ENCODE measurements at regions not wholly inside any gene's neighbourhood (a gene's known extent, or its start where the extent isn't known, plus 50 kb on each side); places are given as distances from the start of the nearest gene placed in this dataset.

DNA sequence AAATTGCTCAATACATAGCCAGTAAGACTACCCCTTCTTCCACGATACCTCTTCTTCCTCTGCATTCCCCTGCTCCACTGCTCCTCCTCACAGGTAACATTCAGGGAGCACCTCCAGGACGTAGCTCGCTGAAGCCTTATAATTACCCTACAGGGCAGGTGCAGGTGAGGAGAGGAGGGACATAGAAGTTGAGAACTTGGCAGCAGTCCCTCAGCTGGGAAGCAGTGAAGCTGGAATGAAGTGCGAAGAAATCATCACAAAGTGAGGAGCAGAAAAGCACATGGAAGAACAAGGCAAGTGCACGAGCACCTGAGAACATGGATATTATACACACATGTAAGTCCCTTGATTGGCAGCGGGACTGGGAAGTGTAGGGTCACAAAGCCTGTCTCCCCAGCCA lies 118.2 kb downstream of the HSD17B3 start:
- no peak for DNase-seq

DNA sequence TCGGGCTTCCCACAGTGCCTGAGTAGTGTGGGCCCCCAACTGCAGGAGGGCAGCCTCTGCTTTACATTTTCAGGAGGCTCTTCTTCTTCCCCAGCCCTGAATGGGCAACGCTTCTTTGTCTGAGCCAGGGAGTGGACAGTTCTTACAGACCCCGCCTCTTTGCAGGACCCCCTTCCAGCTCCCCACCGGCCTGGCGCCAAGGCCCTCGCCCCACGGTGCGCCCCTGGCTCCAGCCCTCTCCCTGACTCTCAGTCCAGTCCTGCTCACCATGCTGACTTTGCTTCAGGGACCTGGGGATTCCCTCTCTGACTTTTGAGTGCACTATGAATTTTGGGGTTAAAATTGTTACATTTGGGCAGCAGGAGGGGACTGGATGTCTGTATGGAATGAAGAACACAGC lies 123.8 kb downstream of the HSD17B3 start:
- no peak for DNase-seq

DNA sequence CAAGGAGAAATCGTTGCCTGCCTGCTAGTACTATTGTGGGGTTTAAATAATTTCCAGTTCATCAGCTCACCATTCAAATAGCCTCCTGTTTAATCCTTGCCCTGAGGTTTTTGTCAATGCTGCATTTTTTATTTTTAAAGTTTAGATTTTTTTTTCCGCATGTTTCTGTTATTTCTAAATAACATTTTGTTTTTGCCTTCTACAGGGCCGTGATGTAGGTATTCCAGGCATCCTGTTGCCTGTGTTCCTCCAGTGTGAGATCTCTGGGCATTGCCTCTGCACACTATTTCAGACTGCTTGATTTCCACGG lies 124.3 kb downstream of the HSD17B3 start:
- no peak for DNase-seq

DNA sequence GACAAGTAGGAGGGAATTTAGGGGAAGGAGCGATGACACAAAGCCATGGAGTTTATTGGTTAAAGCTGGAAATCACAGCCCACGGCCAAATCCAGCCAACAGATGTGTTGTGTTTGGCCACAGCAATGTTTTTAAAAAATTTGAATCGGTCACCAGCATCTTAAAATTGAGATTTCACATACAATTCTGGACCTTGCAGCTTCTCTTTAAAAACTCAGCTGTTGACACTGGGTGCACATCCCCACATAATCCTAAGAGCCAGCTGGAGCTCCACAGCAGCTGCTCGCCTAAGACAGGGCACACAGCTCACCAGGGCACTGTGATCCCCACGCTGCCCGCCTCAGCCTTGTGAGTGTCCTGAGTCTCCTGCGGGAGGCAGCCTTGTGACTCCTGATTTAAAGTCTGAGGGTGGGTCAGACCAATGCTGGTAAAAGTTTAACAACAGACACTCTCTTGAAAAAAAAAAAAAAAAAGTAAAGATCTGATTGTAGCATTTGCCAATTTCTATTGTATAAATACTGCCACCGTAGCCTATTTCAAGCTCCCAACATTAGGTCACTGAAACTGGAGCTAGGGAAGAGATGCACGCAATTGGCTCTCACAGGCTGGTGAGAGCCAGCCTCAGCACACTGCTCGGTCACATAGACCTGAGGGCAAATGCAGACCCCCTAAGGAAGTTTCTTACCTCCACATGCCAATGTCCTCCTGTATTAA lies 124.8 kb downstream of the HSD17B3 start:
- DNase-seq, result no peak

DNA sequence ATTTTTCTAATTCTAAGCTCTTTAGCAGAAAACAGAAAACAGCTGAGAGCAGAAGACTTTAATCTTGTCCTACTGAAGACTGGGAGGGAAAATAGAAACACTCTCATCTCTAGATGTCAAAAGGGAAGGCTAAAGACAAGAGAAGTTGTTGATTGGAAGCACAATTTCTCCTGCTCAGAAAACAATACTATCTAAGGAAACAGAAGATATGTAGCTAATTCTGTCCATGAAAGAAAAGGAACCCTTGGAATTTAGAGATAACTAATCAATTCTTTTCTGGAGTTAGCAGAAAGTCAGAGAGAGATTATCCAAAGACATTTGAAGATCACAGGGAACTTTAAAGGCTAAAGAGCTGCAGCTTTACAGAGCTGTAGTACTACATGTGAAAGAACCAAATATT lies 126.2 kb downstream of the HSD17B3 start:
- no peak for DNase-seq

DNA sequence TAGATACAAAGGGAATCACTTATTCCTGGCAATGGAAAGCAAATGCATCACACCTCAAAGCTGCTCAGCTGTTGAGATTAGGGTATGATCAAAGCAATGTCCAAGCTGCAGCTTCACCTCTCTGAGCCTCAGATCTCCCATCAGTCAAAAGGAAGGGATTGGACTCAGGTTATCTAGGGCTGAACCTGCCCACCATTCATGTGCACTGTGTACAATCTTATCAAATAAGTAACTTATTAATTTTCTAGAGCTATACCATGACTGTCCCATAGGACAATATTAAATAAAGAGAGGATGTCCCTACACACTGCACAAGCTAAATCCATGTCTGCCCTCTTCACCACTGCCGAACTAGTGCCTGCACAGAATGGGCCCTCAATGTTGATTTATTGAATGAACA lies 127.0 kb downstream of the HSD17B3 start:
- no peak for DNase-seq

DNA sequence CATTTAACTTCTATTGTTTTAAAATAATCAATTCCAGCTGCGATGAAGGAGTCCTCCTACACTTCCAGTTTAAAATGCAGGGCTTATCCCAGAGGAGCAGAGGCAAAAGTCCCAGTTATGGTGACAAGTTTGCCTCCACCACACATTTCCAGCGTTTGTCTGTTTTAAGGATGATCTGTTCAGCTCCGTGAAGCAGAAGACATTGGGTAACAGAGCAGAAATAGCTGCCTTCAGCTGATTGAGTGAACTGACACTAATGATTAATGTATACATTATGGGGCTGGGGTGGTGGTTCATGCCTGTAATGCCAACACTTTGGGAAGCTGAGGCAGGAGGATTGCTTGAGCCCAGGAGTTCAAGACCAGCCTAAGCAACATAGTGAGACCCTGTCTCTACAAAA lies 127.6 kb downstream of the HSD17B3 start:
- no peak for DNase-seq

DNA sequence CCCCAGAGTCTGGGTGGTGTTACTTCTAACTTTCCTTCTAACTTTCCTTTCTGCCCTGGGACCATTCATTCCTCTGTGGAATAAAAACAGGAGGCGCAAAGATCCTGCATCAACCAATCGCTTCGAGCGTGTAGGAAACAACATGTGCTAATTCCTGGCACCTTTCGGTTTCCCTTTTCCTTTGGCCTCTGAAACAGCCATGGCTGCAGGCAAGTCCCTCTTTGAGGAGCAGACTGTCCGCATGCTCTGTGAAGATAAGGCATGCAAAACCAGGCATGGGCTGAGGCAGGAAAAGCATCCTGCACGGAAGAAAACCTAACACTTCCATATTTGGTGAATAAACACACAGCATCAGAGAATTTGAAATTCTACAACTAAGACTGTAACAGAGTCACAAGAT lies 128.3 kb downstream of the HSD17B3 start:
- DNase-seq, result no peak

DNA sequence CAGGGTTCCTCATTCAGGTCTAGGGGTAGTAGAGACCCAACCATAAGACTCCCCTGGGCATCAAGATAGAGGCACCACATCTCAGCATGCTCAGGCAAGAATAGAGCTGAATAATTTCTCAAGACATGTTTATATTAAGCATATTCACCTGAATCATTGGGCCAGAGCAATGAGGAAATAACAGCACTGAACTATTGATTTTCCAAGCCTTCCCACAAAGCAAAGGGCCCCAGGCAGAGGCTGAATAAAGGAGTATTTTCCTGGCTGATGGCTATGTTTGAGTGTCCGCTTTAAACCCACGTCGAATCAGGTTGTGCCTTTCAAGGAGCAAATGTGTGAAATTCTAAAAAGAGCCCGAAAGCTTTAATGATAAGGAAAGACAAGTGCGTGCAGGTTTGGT lies 129.2 kb downstream of the HSD17B3 start:
- DNase-seq, result no peak

DNA sequence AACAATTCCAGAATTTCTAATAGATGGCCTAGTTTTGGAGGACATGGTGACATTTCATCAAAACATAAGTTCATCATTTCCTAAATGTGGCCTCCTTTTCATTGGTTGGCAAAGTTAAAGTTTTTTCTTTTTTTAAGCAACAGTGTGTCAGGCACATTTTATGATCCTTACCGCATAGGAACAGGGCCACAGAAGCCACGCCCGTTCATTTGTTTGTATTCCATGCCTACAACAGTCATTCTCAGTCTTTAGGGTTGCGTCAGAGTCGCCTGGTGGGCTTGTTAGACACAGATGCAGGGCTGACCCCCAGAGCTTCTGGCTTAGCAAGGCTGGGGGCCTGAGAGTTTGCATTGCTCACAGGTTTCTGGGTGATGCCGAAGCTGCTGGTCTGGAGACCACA lies 130.2 kb downstream of the HSD17B3 start:
- no peak for DNase-seq

DNA sequence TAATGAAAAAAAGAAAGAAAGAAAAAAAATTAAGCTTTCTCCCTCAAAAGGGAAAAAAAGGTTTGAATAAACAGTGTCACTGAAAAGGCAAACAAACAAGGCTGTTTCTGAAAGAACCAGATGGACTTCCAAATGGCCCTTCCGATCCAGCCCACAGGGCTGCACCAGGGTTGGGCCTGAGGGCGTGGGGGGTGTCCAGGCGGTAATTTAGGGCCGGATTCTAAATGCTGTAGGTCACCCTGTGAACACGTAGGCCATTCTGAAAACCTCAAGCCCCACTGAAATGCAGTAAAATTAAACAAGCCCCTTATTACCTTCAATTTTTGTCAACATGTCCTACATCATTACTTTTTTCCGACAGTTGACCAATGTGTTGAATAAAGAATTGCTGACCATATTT lies 132.1 kb downstream of the HSD17B3 start:
- no peak for DNase-seq

DNA sequence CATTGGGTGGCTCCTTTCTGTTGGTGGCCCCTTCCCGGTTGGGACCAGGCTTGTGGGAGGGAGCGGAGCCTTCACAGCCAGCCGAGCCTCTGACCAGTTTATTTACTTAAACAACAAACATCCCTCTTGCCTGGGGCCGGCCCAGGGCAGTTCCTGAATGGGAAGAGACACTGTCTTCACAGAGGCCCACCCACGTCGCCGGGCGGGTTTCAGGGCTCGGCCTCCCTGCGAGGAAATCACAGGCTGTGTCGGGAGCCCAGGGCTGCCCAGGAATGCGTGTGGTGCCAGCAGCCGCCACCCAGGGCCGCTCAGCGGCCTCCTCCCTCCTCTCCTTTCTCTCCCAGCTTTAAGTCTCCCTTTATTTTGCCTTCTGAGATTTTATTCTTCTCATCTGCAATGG lies 132.5 kb downstream of the HSD17B3 start:
- no peak for DNase-seq

DNA sequence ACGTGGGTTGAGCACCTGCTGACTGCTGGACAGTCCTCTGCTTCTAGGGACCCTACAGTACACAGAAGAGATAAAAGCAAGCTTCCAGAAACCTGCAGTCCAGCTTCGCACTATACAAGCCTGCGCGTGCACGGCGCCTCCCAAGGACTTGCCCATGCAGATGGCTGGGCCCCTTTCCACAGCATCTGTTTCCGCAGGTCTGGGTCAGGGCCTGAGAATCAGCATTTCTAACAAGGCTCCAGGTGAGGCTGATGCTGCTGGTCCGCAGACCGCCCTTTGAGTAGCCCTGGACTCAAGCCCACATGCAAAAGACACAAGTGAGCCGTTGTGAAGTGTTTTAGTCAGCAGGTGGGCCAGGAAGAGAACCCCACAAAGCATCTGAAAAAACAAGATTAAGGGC lies 133.1 kb downstream of the HSD17B3 start:
- no peak for DNase-seq

DNA sequence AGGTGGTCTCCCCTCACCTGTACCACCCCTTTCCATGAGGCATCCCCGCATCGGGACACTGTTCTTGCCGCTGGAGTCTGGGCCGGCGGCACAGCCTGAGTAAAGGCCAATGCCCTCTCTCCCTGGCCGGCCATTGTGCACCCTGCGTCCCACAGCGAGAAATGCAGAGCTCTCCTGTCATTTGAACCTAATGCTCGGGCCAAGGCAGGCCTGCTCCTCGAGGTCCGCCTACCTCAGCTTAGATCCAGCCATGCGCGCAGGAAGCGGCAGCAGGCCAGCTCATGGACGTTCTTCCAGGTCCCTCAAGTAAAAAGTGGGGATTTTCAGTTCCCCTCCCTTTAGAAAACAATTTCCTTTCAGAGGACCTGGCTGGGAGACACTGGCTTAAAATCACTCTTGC lies 135.0 kb downstream of the HSD17B3 start:
- DNase-seq, result no peak

DNA sequence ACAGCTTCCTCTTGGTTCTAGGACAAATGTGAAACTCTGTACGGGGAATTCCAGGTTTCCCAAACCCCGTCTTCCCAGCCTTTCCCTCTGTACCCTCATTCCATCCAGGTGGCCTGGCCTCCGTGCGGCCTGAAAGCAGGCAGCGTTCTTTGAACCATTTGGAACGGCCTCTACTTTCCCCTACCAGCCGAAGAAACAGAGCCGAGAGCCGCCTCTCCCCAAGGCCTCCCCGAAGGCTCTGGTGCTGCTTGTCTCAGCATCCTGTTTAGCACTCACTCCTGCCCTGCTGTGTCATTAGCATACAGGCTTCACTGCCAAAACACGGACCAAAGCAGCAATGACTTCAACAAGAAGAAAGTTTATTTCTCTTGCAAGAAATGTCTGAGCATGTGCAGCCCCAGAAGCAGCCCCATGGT lies 137.7 kb downstream of the HSD17B3 start:
- DNase-seq, result no peak

DNA sequence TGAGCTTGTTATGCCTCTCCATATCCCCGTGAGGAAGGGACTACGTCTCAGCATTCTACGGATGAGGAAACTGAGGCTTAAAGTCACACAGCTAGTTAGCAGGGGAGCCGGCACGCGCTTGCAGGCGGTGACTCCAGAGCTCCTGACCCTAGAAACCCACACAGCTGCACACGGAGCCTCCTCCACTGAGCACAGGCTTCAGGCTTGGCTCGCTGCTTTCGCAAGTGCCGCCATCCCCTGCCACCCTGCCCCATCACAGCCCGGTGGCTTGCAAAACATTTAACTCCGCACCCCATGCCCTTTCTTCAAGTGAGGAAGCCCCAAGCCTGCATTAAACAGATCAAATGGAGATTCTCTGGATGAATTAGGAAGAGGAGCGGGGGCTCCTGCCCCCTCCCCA lies 138.3 kb downstream of the HSD17B3 start:
- no peak for DNase-seq

DNA sequence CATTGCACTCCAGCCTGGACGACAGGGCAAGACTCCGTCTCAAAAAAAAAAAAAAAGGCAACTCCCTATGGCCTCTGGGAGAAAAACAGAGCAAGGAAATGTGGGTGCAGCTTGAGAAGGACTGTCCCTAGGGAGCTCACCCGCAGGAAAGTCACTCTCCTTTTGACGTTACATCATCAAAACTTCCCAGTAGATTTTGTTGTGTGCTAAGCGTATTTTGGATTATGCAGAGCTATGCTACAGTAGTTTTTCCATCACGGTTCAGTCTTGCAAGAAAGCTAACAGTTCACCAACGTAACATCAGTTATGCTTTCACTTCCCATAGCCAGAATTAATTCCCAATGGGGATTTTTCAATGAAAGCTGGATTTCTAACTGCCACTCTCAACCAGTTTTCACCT lies 138.8 kb downstream of the HSD17B3 start:
- no peak for DNase-seq

DNA sequence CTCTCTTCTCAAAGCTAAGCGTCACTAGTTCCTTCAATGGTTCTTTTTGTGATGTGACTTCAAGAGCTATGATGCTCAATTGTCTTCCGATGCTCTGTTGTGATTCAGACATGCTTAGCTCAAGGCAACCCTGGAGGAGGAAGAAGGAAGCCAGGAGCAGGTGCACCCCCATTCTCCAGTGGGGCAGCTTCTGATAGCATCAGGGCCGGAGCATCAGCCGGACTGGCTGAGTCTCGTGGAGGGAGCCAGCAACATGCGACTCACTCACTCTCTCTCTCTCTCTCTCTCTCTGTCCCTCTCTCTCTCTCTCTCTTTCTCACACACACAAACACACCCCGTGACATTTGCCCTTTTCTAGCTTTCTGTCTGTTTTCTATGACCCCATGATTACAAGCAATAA lies 140.2 kb downstream of the HSD17B3 start:
- DNase-seq, result no peak

DNA sequence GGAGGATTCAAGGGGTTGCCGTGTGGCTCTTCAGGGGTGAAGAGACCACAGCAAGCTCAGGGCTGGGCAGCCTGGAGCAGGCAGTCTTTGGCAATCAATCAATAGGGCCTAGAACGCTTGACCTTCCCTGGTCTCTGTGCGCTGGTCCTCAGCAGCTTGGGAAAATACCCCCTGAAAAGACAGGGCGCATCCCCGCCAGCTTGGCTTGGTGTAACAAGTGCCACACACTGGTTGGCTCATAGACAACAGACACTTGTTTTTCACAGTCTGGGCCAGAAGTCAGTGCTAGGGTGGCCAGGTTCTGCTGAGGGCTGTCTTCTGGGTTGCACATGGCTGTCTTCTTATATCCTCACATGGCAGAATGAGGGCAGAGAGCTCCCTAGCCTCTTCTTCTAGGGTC lies 141.1 kb downstream of the HSD17B3 start:
- DNase-seq, result no peak

DNA sequence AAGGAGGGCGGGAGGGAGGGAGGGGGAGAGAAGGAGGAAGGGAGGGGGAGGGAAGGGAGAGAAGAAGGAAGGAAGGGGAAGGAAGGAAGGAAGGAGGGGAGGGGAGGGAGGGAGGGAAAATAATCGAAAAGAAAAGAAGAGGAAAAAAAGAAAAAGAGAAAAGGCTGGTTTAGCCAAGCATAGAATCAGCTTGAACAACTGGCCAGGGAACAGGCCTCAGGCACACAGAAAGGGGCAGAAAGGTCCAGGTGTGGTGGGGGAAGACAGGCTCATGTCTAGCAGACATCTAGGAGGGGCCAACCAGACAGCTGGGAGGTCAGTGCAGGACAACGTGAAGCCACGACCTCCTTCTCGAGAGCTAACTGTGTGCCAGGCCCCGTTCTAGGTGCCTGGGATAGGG lies 141.8 kb downstream of the HSD17B3 start:
- no peak for DNase-seq

DNA sequence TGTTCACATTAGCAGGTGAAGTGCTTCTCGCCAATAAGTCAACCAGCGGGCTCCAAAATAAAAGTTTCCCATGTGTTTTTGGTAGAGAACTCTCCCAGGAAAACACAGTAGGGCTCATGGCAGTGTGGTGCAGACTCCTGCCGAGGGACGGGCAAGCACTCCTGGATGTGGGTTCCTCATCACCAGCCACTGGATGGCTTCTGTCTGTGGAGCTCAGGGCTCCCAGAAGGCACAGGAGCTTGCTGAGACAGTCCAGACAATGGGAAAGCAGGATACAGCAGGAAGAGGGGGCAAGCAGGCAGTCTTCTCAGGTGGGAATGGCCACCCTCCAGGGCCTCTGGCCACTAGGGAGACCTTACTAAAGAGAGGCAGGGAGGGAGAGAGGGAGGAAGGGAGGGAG lies 142.4 kb downstream of the HSD17B3 start:
- DNase-seq, result no peak

DNA sequence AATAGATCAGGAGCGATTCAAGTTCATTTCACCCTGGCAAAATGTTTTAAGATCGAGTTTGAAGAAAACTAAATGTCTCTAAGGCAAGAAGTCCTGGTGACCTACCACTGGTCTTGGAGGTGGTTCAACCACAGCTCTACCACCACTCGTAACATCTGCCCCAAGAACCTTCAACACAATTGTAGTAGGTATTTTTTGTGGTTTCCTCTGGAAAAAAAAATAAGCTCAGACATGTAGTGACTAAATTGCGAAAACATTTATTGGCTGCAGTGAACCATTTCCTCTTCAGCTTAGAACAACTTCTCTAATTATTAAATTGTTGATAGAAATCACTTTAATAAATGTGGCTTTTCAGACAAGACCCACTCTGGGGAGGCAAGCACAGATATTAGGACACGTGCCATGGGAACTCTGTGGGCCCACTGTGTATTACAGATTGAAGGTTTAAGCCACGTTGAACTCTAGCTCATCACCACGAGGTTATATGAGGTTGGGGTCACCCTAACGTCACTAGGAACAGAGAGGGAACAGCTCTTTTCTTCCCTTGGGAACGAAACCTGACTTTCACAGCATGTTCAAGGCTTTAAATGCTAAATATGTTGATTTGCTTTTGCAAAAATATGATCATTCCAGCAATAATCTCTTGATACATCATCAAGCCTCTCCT lies 142.9 kb downstream of the HSD17B3 start:
- DNase-seq, result no peak

DNA sequence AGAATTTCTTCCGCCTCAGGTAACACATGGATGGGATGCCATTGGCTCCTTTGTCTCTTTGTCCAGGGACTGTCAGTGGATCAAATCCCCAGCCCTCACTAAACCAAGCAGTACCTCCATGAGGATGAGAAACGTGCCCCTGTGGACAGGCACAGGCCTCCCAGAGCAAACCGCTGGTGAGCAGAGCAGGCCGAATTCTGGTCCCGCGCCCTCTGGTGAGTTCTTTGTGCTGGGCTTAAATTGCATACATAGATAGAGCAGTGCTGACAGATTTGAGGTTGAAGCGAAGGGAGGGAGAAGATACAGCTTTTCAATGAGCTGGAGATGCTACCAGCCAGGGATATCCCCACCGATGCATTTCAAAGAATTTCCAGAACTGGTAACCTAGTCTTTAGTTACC lies 143.8 kb downstream of the HSD17B3 start:
- DNase-seq, result no peak

DNA sequence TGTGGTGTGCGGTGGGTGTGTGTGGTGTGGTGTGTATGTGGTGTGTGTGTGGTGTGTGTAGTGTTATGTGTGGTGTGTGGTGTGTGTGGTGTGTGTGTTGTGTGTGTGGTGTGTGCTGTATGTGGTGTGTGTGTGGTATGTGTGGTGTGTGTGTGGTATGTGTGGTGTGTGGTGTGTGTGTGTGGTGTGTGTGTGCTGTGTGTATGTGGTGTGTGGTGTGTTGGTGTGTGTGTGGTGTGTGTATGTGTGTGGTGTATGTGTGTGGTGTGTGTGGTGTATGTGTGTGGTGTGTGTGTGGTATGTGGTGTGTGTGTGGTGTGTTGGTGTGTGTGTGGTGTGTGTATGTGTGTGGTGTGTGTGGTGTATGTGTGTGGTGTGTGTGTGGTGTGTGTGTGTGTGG lies 144.3 kb downstream of the HSD17B3 start:
- no peak for DNase-seq
